D721Med (cell line): ENCODE measurements at regions not wholly inside any gene's neighbourhood (a gene's known extent, or its start where the extent isn't known, plus 50 kb on each side); places are given as distances from the start of the nearest gene placed in this dataset.

Source experiments
- DNase-seq: peaks from one replicate; pipeline ENCODE4 v3.0.0; 2011; ENCODE audit warnings: low spot score; ENCODE audit not compliant: insufficient read length
- FAIRE-seq: peaks from 2 replicates; lab custom pipeline; 2011; peaks lifted over from hg19 to GRCh38; lab: Jason Lieb, UNC
- TF ChIP-seq, protein P1 (sequence below): IDR thresholded peaks from 2 replicates; pipeline ENCODE4 v1.5.1; 2012; ENCODE audit warnings: mild to moderate bottlenecking, control low read depth; ENCODE audit not compliant: insufficient read depth; ENCODE audit errors: missing control alignments

- no peak for DNase-seq
- TF ChIP-seq, protein P1, sequence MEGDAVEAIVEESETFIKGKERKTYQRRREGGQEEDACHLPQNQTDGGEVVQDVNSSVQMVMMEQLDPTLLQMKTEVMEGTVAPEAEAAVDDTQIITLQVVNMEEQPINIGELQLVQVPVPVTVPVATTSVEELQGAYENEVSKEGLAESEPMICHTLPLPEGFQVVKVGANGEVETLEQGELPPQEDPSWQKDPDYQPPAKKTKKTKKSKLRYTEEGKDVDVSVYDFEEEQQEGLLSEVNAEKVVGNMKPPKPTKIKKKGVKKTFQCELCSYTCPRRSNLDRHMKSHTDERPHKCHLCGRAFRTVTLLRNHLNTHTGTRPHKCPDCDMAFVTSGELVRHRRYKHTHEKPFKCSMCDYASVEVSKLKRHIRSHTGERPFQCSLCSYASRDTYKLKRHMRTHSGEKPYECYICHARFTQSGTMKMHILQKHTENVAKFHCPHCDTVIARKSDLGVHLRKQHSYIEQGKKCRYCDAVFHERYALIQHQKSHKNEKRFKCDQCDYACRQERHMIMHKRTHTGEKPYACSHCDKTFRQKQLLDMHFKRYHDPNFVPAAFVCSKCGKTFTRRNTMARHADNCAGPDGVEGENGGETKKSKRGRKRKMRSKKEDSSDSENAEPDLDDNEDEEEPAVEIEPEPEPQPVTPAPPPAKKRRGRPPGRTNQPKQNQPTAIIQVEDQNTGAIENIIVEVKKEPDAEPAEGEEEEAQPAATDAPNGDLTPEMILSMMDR: no peak
- FAIRE-seq: no peak
These were observed 125.4 kb downstream of the PFKFB3 start for GRCh38 chr10:6327961-6328698.

DNA sequence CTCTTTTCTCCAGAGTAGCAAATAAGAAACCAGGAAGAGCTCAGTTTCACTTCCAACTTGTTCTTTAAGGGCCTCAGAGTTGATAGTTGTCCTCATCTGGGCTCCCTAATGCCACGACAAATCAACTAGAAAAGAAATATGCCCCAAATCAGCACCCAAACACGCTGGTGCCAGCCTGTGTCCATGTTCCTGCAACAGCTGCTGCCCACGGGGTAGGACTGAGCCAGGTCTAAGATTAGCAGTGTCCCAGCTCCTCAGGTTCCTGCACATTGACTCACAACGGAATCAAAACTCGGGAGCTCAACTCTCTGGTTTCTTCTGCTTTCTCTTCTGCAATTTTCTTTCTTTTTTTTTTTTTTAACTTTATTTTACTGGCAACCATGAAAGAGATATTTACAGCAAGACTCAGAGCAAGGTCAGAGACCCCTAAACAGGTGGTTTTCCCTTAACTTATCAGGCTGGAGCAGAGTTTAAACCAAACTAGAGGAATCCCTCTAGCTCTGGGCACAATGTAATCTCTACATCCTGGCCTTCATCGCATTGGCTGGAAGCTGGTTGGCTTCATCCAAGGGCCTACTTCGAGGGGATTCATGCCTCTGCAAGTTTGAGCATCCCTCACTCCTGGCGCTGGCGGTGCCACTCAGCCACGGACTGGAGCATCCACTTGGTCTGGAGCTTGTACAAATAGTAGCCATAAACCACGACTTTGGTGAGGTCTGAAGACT, 126.1 kb downstream of the PFKFB3 start:
- TF ChIP-seq, protein P1: no peak
- DNase-seq (no peak), FAIRE-seq (no peak)

GRCh38 chr10:6333086-6333485, 130.4 kb downstream of the PFKFB3 start:
- DNase-seq (no peak), FAIRE-seq (no peak)
- TF ChIP-seq, protein P1: no peak

GRCh38 chr10:6333973-6334372, 131.2 kb downstream of the PFKFB3 start:
- FAIRE-seq: no peak
- TF ChIP-seq, protein P1: no peak

GRCh38 chr10:6336016-6336415, 133.3 kb downstream of the PFKFB3 start:
- no peak for FAIRE-seq
- TF ChIP-seq, protein P1: no peak
- DNase-seq: no peak

More at GRCh38 chr10:6333973-6334372, 131.2 kb downstream of the PFKFB3 start:
- DNase-seq: no peak

GRCh38 chr10:6337382-6337781, 134.7 kb downstream of the PFKFB3 start:
- FAIRE-seq: no peak
- DNase-seq: no peak
- TF ChIP-seq, protein P1: no peak

DNA sequence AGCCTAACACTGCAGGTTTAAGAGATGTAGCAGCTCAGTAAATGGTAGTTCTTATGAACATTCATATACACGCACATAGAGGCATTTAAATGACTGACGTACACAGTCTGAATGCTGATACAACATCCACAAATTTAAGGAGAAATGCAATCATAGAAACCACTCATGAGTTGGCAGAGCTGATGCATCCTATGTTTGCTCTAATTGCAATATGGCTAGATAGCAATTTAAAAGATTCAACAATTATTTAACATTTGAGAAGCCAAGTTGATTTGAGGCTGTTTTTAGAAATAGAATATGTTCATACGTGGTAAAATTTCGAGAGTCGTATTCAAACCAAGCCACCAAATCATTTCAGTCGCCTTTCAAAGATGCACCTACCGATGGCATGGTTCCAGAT, 135.6 kb downstream of the PFKFB3 start:
- TF ChIP-seq, protein P1: no peak
- DNase-seq (no peak), FAIRE-seq (no peak)
